ENCODE measurements at regions not wholly inside any gene's neighbourhood (a gene's known extent, or its start where the extent isn't known, plus 50 kb on each side); places are given as distances from the start of the nearest gene placed in this dataset.
"Not testable (repeated sequence)": the region's sequence is repeated elsewhere in the genome, so short reads cannot be mapped to it uniquely, and the experiment has no call there.

GRCh38 chr12:67719303-67719702 lies 70.8 kb downstream of the DYRK2 start:
- H3K79me1 ChIP-seq (ENCODE audit: low read depth, low read length); CTCF ChIA-PET (ENCODE audit: partially characterized antibody); H4K8ac ChIP-seq (ENCODE audit: extremely low read depth, insufficient read depth, low read length); H3K27ac ChIP-seq (ENCODE audit: low read depth, low read length); H2BK12ac ChIP-seq (ENCODE audit: low read depth, low read length); H4K20me1 ChIP-seq (replicated peaks in 1 of 2; ENCODE audit: control insufficient read depth in 1 of 2, insufficient read depth in 2 of 2, low read length in 2 of 2); H2BK120ac ChIP-seq (replicated peaks; ENCODE audit: low read depth, low read length); H3K23me2 ChIP-seq (ENCODE audit: low read depth, low read length); H3K4me3 ChIP-seq (ENCODE audit: extremely low read depth in 1 of 4, insufficient read depth in 2 of 4, low read depth in 3 of 4, low read length in 4 of 4); H2AFZ ChIP-seq (ENCODE audit: low read length); FAIRE-seq; H3K79me2 ChIP-seq (ENCODE audit: control insufficient read depth in 1 of 2, insufficient read depth in 2 of 2, low read length in 2 of 2); H3K4me1 ChIP-seq (replicated peaks in 1 of 4; ENCODE audit: control insufficient read depth in 3 of 4, insufficient read depth in 4 of 4, low read length in 3 of 4); H3K4me2 ChIP-seq (ENCODE audit: insufficient read depth in 1 of 2, low read depth in 2 of 2, low read length in 2 of 2); H3K56ac ChIP-seq (replicated peaks; ENCODE audit: insufficient read length, low read depth, low read length); H4K5ac ChIP-seq (ENCODE audit: insufficient read length, low read depth, low read length); H2AK5ac ChIP-seq (ENCODE audit: low read depth, low read length); H2BK15ac ChIP-seq (ENCODE audit: low read length); H4K91ac ChIP-seq (replicated peaks; ENCODE audit: insufficient read length, low read length); H3K23ac ChIP-seq (ENCODE audit: insufficient read length); H2BK5ac ChIP-seq (ENCODE audit: low read depth, low read length); H3K18ac ChIP-seq (ENCODE audit: extremely low read depth, low read length); H3K36me3 ChIP-seq (ENCODE audit: control insufficient read depth in 2 of 4, insufficient read depth in 4 of 4, low read length in 3 of 4); DNase-seq (ENCODE audit: low read depth in 1 of 2, low spot score in 2 of 2); POLR2A ChIA-PET (ENCODE audit: partially characterized antibody); H2BK20ac ChIP-seq (ENCODE audit: low read length); H3K27me3 ChIP-seq (replicated peaks in 1 of 4; ENCODE audit: control insufficient read depth in 3 of 4, extremely low read depth in 1 of 4, insufficient read depth in 3 of 4, low read length in 3 of 4); H3K9me3 ChIP-seq (ENCODE audit: insufficient read depth in 2 of 2, low read depth in 1 of 2, low read length in 1 of 2); H3K4ac ChIP-seq (replicated peaks; ENCODE audit: insufficient read length, low read depth, low read length); H3K14ac ChIP-seq (ENCODE audit: insufficient read length); H3K9ac ChIP-seq (replicated peaks in 1 of 4; ENCODE audit: extremely low read depth in 1 of 4, low read depth in 3 of 4, low read length in 3 of 4): not testable (repeated sequence)
- 79% methylated on average over 5 of the region's 30 CpGs; no CpG with 5 or more reads in 1 of the 2 experiments for WGBS, 2 experiments (ENCODE audit: extremely low coverage in 1 of 2, insufficient coverage in 1 of 2, insufficient read length in 1 of 2, insufficient replicate concordance in 2 of 2, low coverage in 1 of 2, low lambda C conversion rate in 2 of 2, missing lambda C conversion rate in 1 of 2)

All from H1 (cell line).